Stomach (tissue), 8 donors: ENCODE measurements at regions not wholly inside any gene's neighbourhood (a gene's known extent, or its start where the extent isn't known, plus 50 kb on each side); places are given as distances from the start of the nearest gene placed in this dataset.

Experiments used
- DNase-seq, 2 donors: peaks; one replicate each; pipeline versions ENCODE4 v3.0.0 to v3.0.0-alpha.2; 2013 to 2019
- H3K27ac ChIP-seq, 5 donors: fragments of 200-600 bp in 4 of 5; sonication (generic) in 4 of 5; one replicate each; pipeline ENCODE4 v1.5.1; 2013 to 2019; ENCODE audit warnings: mild to moderate bottlenecking in 1 of 5, moderate library complexity in 1 of 5
- H3K27me3 ChIP-seq, 3 donors: fragments of 200-600 bp; sonication (generic); one replicate each; pipeline ENCODE4 v1.5.1; 2017 to 2019; ENCODE audit warnings: mixed run types in 1 of 3
- H3K36me3 ChIP-seq, 4 donors: fragments of 200-600 bp; sonication (generic); 1 replicate in 3 of 4; 2 replicates in 1 of 4; pipeline ENCODE4 v1.5.1; 2016 to 2019
- H3K4me1 ChIP-seq, 4 donors: fragments of 200-600 bp; sonication (generic); one replicate each; pipeline ENCODE4 v1.5.1; 2016 to 2019
- H3K4me3 ChIP-seq, 4 donors: fragments of 200-600 bp; sonication (generic) in 3 of 4; one replicate each; pipeline ENCODE4 v1.5.1; 2016 to 2019; ENCODE audit warnings: mild to moderate bottlenecking in 1 of 4
- H3K9me3 ChIP-seq, 4 donors: fragments of 200-600 bp; sonication (generic); one replicate each; pipeline ENCODE4 v1.5.1; 2016 to 2019
- CTCF ChIP-seq, 7 experiments: fragments of 450-650 bp in 4 of 7; fragments of 200-600 bp in 3 of 7; sonication (generic) in 3 of 7; IDR thresholded peaks; one replicate each; pipeline ENCODE4 v1.5.1; 2016 to 2019; ENCODE audit warnings: antibody characterized with exemption in 7 of 7, control low read depth in 2 of 7, mild to moderate bottlenecking in 1 of 7
- EP300 ChIP-seq: sonication (generic); formaldehyde crosslinking; IDR thresholded peaks from one replicate; pipeline ENCODE4 v1.6.1; 2017; ENCODE audit warnings: antibody characterized with exemption
- POLR2A ChIP-seq, 4 donors: fragments of 450-650 bp; IDR thresholded peaks; one replicate each; pipeline ENCODE4 v1.6.1; 2016; ENCODE audit warnings: antibody characterized with exemption in 4 of 4, control low read depth in 2 of 4, mild to moderate bottlenecking in 1 of 4, moderate library complexity in 1 of 4
- POLR2AphosphoS5 ChIP-seq, 3 donors: sonication (generic); formaldehyde crosslinking; IDR thresholded peaks; one replicate each; pipeline ENCODE4 v1.6.1; 2016; ENCODE audit warnings: antibody characterized with exemption in 3 of 3
- WGBS, 5 donors: extraction: QIAGEN DNeasy Blood & Tissue Kit in 3 of 5; methylation state at CpG; one replicate each; pipeline versions ENCODE4 v1.1.5 to v1.1.7; 2013 to 2018; 5-methylcytosine and 5-hydroxymethylcytosine counted together
- intact Hi-C: fragments of 100-400 bp; cut with DNase I; formaldehyde crosslinking; loops from one replicate; pipeline ENCODE4 v1.15.1; 2023; ENCODE audit warnings: low total_unique reads
- donor health status: healthy with polysubstance abuse.
- donor health status: Bipolar disorder and iron deficiency.
- donor health status: healthy.

DNA sequence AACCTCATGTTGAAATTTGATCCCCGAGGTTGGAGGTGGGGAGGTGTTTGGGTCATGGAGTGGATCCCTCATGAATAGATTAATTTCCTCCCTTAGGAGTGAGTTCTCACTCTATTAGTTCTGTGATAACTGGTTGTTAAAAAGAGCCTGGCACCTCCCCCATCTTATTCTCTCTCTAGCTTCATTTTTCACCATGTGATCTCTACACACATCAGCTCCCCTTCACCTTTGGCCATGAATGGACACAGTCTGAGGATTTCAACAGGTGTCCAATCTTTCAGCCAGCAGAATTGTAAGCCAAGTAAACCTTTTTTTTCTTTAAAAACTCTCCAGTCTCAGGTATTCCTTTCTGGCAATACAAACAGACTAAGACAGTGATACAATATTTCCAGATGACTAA lies 602.0 kb upstream of the FAM98A start:
- Histone ChIP-seq H3K27me3 (no peaks in the 10 kb centered on the region), H3K36me3 (no peaks in the 10 kb centered on the region), H3K4me1 (no peaks in the 10 kb centered on the region), H3K4me3 (no peak overlapping the region), H3K9me3 (no peaks in the 10 kb centered on the region), H3K27ac (no peak overlapping the region)
- no peak for TF ChIP-seq POLR2AphosphoS5 (IDR thresholded peaks at IDR 0.05)
- TF ChIP-seq POLR2A (IDR thresholded peaks at IDR 0.05): no peak
- no peak for DNase-seq
- 54 to 90% (median 78%) methylated on average over 1 of the region's 1 CpG for WGBS, 5 donors
- intact Hi-C loops: no loop called here

GRCh38 chr2:34199971-34200370 lies 600.9 kb upstream of the FAM98A start:
- H3K27ac ChIP-seq: no peak overlapping the region
- intact Hi-C loops: no loop called here
- no peak overlapping the region for H3K4me3 ChIP-seq
- TF ChIP-seq POLR2AphosphoS5 (IDR thresholded peaks at IDR 0.05): no peak
- no peak for TF ChIP-seq EP300
- TF ChIP-seq POLR2A (IDR thresholded peaks at IDR 0.05): no peak
- TF ChIP-seq CTCF (IDR thresholded peaks at IDR 0.05): no peak
- no peak for DNase-seq
- H3K9me3 ChIP-seq: no peaks in the 10 kb centered on the region
- H3K27me3 ChIP-seq: no peaks in the 10 kb centered on the region
- no peaks in the 10 kb centered on the region for H3K36me3 ChIP-seq
- no peaks in the 10 kb centered on the region for H3K4me1 ChIP-seq

DNA sequence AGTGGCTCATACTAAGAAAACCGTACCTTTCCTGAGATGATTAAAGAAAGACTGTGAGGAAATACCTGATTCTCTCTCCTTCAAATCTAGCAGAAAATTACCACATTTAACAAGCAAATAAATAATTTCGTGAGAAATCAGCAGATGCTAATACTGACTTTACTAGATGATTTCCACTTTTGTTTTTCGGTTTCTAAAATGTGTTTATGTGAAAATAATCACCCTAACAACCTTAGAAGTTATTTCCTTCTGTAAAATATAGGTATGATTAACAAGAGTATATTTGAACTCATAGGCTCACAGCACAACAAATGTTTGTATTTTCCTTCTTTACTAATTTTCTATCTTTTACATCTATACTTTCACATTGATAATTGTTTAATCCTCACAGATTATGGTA lies 594.1 kb upstream of the FAM98A start:
- H3K4me1 ChIP-seq: no peaks in the 10 kb centered on the region
- WGBS, 5 donors: 74 to 87% (median 79%) methylated on average over 3 of the region's 3 CpGs

GRCh38 chr2:34188464-34189303 lies 589.6 kb upstream of the FAM98A start:
- Histone ChIP-seq H3K27me3 (no peaks in the 10 kb centered on the region), H3K27ac (no peak overlapping the region), H3K36me3 (no peaks in the 10 kb centered on the region), H3K4me1 (no peaks in the 10 kb centered on the region), H3K4me3 (no peak overlapping the region), H3K9me3 (no peaks in the 10 kb centered on the region)
- DNase-seq: peak in 1 of 2 donors; percentile 20
- 50 to 60% (median 56%) methylated on average over 6 of the region's 6 CpGs for WGBS, 5 donors
- intact Hi-C loops: no loop called here
- no peak for TF ChIP-seq EP300
- TF ChIP-seq POLR2A (IDR thresholded peaks at IDR 0.05): no peak
- TF ChIP-seq POLR2AphosphoS5 (IDR thresholded peaks at IDR 0.05): no peak
- no peak for TF ChIP-seq CTCF (IDR thresholded peaks at IDR 0.05)

More for the DNA sequence above, 594.1 kb upstream of the FAM98A start:
- no peaks in the 10 kb centered on the region for H3K27me3 ChIP-seq
- TF ChIP-seq CTCF (IDR thresholded peaks at IDR 0.05) (no peak), EP300 (no peak), POLR2AphosphoS5 (IDR thresholded peaks at IDR 0.05) (no peak), POLR2A (IDR thresholded peaks at IDR 0.05) (no peak)
- intact Hi-C loops: no loop called here
- no peaks in the 10 kb centered on the region for H3K9me3 ChIP-seq
- no peak overlapping the region for H3K27ac ChIP-seq
- H3K36me3 ChIP-seq: no peaks in the 10 kb centered on the region
- no peak for DNase-seq
- H3K4me3 ChIP-seq: no peak overlapping the region

GRCh38 chr2:34179511-34179910 lies 580.4 kb upstream of the FAM98A start:
- WGBS, 5 donors: 70 to 78% (median 73%) methylated on average over 3 of the region's 3 CpGs
- H3K4me1 ChIP-seq: no peaks in the 10 kb centered on the region

More at GRCh38 chr2:34179511-34179910, 580.4 kb upstream of the FAM98A start:
- no peaks in the 10 kb centered on the region for H3K9me3 ChIP-seq
- no peaks in the 10 kb centered on the region for H3K27me3 ChIP-seq
- H3K36me3 ChIP-seq: no peaks in the 10 kb centered on the region
- H3K4me3 ChIP-seq: no peak overlapping the region
- no peak overlapping the region for H3K27ac ChIP-seq
- TF ChIP-seq POLR2AphosphoS5 (IDR thresholded peaks at IDR 0.05) (no peak), EP300 (no peak), POLR2A (IDR thresholded peaks at IDR 0.05) (no peak), CTCF (IDR thresholded peaks at IDR 0.05) (no peak)
- intact Hi-C loops: no loop called here
- DNase-seq: no peak
